Activated T-cell treated with anti-CD3 and anti-CD28 coated beads, Interleukin-2, amount 50 U/mL, for 24 hours (primary cell): ENCODE measurements at regions not wholly inside any gene's neighbourhood (a gene's known extent, or its start where the extent isn't known, plus 50 kb on each side); places are given as distances from the start of the nearest gene placed in this dataset.

Experiments used
- DNase-seq: peaks from one replicate; pipeline ENCODE4 v3.0.0-alpha.2; 2020
- H3K27ac Mint-ChIP-seq: 2 replicates; pipeline ENCODE4 v1.8.0; 2020; ENCODE audit warnings: mild to moderate bottlenecking, mixed read lengths
- H3K27me3 Mint-ChIP-seq: 2 replicates; pipeline ENCODE4 v1.8.0; 2020; ENCODE audit warnings: mixed read lengths
- H3K36me3 Mint-ChIP-seq: 2 replicates; pipeline ENCODE4 v1.8.0; 2020; ENCODE audit warnings: low read depth, mixed read lengths
- H3K4me1 Mint-ChIP-seq: 2 replicates; pipeline ENCODE4 v1.8.0; 2020; ENCODE audit warnings: low read depth, mixed read lengths
- H3K4me3 Mint-ChIP-seq: 2 replicates; pipeline ENCODE4 v1.8.0; 2020; ENCODE audit warnings: mild to moderate bottlenecking, moderate library complexity, mixed read lengths
- H3K9me3 Mint-ChIP-seq: 2 replicates; pipeline ENCODE4 v1.8.0; 2020; ENCODE audit warnings: mixed read lengths

GRCh38 chr13:33453936-33454335 is 168.4 kb upstream of the STARD13 start:
- Mint-ChIP-seq H3K27ac (no peak overlapping the region), H3K9me3 (no peaks in the 10 kb centered on the region), H3K27me3 (peaks cover 6% of the 10 kb centered on the region), H3K4me3 (no peak overlapping the region), H3K36me3 (no peaks in the 10 kb centered on the region), H3K4me1 (no peaks in the 10 kb centered on the region)
- no peak for DNase-seq

DNA sequence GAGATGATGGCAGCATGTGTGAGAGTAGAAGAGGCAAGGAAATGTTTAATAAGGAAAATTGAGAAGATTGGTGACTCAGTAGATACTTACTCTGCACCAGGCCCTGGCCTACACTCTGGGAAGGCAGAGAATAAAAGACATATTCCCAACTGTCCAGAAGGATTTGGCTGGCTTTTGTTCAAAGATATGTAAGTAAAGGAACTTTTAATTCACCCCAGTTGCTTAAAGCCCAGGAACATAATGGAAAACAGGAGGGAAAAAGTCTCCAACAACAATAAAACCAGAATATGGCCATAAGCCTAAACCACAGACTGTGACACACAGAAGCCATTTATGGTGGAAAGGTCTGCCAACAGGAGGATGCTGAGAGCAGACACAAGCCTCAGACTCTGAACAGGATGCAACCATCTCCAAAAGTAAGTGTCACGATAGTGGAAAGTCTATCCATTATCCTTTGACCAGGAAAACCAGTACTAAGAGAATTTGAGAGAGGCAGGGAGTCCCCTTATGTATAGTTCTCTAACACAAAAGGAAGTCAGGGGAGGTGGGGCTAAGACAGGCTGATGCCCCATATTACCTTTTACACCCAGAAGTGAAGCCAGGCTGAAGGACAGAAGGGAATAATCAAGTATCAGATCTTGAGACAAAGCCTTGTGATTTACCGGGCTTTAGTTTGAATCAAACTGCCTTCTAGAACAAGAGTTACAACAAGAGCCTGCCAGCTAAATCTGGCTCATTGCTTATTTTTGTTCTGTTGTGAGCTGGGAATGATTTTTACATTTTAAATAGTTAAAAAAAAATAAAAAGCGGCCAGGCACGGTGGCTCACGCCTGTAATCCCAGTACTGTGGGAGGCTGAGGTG is 169.5 kb upstream of the STARD13 start:
- H3K36me3 Mint-ChIP-seq = no peaks in the 10 kb centered on the region
- no peak overlapping the region for H3K4me3 Mint-ChIP-seq
- no peaks in the 10 kb centered on the region for H3K9me3 Mint-ChIP-seq
- H3K27ac Mint-ChIP-seq = no peak overlapping the region
- H3K4me1 Mint-ChIP-seq = no peaks in the 10 kb centered on the region
- no peak for DNase-seq
- H3K27me3 Mint-ChIP-seq = peaks cover 4% of the 10 kb centered on the region

DNA sequence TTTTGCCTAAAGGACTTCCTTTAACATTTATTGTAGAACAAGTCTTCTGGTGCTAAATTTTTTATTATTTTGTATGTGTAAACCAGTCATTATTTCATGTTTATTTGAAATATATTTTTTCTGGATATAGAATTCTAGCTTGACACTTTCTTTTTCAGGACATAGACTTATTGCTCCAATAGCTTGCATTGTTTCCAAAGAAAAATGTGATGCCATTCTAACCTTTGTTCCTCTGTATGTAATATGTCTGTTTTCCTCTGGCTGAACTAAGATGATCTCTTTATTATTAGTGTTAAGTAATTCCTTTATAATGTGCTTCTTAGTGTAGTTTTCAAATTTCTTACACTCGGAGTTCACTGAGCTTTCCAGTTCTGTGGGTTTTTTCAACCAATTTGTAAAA is 174.1 kb upstream of the STARD13 start:
- Mint-ChIP-seq H3K27me3 (peaks cover 9% of the 10 kb centered on the region), H3K4me3 (no peak overlapping the region), H3K27ac (no peak overlapping the region), H3K9me3 (no peaks in the 10 kb centered on the region), H3K36me3 (no peaks in the 10 kb centered on the region), H3K4me1 (no peaks in the 10 kb centered on the region)
- DNase-seq = no peak

DNA sequence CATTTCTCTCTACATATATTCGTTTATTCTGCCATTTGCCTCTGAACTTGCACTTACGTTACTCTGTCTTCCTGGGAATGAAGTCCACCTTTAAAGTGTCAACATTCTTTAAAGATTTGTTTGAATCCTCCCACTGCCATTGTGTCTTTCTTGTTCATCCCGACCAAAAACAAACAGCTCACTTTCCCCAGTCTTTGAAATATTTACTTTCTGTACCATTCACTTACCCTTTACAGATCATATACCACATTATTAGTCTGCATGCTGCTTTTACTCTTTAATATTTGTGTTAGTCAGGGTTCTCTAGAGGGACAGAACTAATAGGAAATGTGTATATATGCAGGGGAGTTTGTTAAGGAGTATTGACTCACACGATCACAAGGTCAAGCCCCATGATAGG is 176.6 kb upstream of the STARD13 start:
- no peaks in the 10 kb centered on the region for H3K4me1 Mint-ChIP-seq

GRCh38 chr13:33464345-33464744 is 178.8 kb upstream of the STARD13 start:
- Mint-ChIP-seq H3K36me3 (no peaks in the 10 kb centered on the region), H3K4me3 (no peak overlapping the region), H3K4me1 (no peaks in the 10 kb centered on the region), H3K27me3 (peaks cover 8% of the 10 kb centered on the region), H3K9me3 (no peaks in the 10 kb centered on the region), H3K27ac (no peak overlapping the region)
- DNase-seq = no peak

More for the DNA sequence above, 176.6 kb upstream of the STARD13 start:
- no peaks in the 10 kb centered on the region for H3K36me3 Mint-ChIP-seq
- DNase-seq = no peak
- H3K27ac Mint-ChIP-seq = no peak overlapping the region
- H3K9me3 Mint-ChIP-seq = no peaks in the 10 kb centered on the region
- peaks cover 8% of the 10 kb centered on the region for H3K27me3 Mint-ChIP-seq
- no peak overlapping the region for H3K4me3 Mint-ChIP-seq

DNA sequence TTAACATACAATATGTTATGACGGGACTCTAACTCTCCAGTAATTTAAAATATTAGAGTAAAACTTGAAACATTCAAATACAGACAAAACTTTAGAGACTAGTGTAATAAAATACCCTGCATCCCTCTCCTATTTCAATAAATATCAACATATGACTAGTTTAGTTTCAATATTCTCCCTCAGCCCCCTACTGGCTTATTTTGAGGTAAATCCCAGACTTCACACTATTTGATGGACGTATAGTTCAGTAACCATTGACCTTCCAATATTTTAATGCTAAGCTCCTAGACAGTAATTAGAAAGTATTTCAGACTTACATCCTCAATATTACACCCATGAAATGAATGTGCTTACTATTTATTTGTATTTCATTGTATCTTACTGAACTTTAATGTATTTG is 180.7 kb upstream of the STARD13 start:
- peaks cover 12% of the 10 kb centered on the region for H3K27me3 Mint-ChIP-seq

DNA sequence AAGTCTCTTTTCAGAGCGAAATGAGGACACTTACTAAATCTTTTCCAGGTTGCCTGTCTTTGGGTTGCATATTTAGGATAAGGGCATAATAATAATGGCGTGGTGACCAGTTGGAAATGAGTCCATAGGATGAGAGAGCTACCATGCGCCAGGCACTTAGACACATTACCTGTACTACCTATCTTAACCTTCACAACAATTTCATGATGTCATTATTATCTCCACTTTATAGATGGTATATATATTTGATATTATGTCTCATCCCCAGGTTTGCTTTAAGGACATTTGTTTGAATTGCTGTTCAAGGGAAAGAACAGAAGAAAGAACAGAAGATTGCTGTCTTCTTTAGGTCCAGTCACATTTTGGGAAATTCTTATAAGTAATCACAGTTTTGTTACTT is 182.0 kb upstream of the STARD13 start:
- DNase-seq = no peak
- H3K27ac Mint-ChIP-seq = no peak overlapping the region
- no peak overlapping the region for H3K4me3 Mint-ChIP-seq
- peaks cover 3% of the 10 kb centered on the region for H3K9me3 Mint-ChIP-seq
- no peaks in the 10 kb centered on the region for H3K36me3 Mint-ChIP-seq
- H3K4me1 Mint-ChIP-seq = no peaks in the 10 kb centered on the region
- H3K27me3 Mint-ChIP-seq = peaks cover 7% of the 10 kb centered on the region

More for the DNA sequence above, 180.7 kb upstream of the STARD13 start:
- H3K4me3 Mint-ChIP-seq = no peak overlapping the region
- no peaks in the 10 kb centered on the region for H3K4me1 Mint-ChIP-seq
- no peak overlapping the region for H3K27ac Mint-ChIP-seq
- H3K36me3 Mint-ChIP-seq = no peaks in the 10 kb centered on the region
- peaks cover 3% of the 10 kb centered on the region for H3K9me3 Mint-ChIP-seq
- DNase-seq = no peak

- peaks cover 3% of the 10 kb centered on the region for H3K9me3 Mint-ChIP-seq
- peaks cover 4% of the 10 kb centered on the region for H3K27me3 Mint-ChIP-seq
- DNase-seq = no peak
- H3K36me3 Mint-ChIP-seq = no peaks in the 10 kb centered on the region
- H3K4me1 Mint-ChIP-seq = no peaks in the 10 kb centered on the region
- H3K27ac Mint-ChIP-seq = no peak overlapping the region
- H3K4me3 Mint-ChIP-seq = no peak overlapping the region
These were observed 185.6 kb upstream of the STARD13 start for GRCh38 chr13:33471204-33471603.

- Mint-ChIP-seq H3K9me3 (peaks cover 12% of the 10 kb centered on the region), H3K4me1 (no peaks in the 10 kb centered on the region), H3K27me3 (peaks cover 11% of the 10 kb centered on the region), H3K36me3 (no peaks in the 10 kb centered on the region), H3K4me3 (no peak overlapping the region), H3K27ac (no peak overlapping the region)
- DNase-seq = no peak
These were observed 186.9 kb upstream of the STARD13 start for GRCh38 chr13:33472446-33472845.

GRCh38 chr13:33479105-33479504 is 193.6 kb upstream of the STARD13 start:
- Mint-ChIP-seq H3K27me3 (peaks cover 24% of the 10 kb centered on the region), H3K4me3 (no peak overlapping the region), H3K4me1 (no peaks in the 10 kb centered on the region), H3K27ac (no peak overlapping the region), H3K9me3 (peaks cover 17% of the 10 kb centered on the region), H3K36me3 (no peaks in the 10 kb centered on the region)
- no peak for DNase-seq

DNA sequence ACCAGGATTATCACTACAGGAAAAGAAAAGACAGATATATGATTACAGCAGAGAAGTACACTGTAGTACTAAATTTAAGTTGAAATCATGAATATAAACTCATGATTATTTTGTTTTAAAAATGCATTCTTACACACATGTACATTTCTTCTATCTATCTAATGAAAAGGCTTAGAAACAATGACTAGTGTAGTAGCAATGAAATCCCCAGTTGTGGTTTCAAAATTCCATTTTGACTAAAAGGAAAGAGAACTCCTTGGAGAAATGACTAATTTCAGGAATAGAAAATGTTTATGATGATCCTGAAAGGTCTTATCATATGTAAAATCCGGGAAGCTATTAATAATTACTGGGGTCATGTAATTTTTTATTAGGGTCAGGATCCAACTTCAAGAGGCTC is 195.0 kb upstream of the STARD13 start:
- Mint-ChIP-seq H3K9me3 (peaks cover 24% of the 10 kb centered on the region), H3K36me3 (no peaks in the 10 kb centered on the region), H3K4me3 (no peak overlapping the region), H3K27me3 (peaks cover 30% of the 10 kb centered on the region), H3K27ac (no peak overlapping the region), H3K4me1 (no peaks in the 10 kb centered on the region)
- no peak for DNase-seq

DNA sequence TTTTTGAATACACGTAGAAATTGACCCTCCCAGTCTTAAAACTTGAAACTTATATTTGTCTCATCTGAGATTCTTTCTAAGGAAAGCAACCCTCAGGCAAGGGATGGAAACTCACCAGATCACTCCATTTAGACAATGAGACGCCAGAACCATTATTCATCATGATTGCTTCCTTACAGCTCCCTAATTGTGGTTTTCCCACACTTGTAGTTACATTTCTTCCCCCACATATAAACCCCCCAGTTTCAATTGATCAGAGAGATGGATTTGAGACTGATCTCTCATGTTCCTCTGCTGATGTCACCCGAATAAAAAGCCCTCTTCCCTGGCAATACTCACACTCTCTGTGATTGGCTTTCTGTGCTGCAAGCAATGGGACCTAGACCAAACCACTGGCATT is 197.9 kb upstream of the STARD13 start:
- Mint-ChIP-seq H3K36me3 (no peaks in the 10 kb centered on the region), H3K27ac (no peak overlapping the region), H3K4me1 (no peaks in the 10 kb centered on the region), H3K4me3 (no peak overlapping the region), H3K27me3 (peaks cover 17% of the 10 kb centered on the region), H3K9me3 (peaks cover 8% of the 10 kb centered on the region)
- DNase-seq = no peak

- Mint-ChIP-seq H3K4me1 (no peaks in the 10 kb centered on the region), H3K36me3 (no peaks in the 10 kb centered on the region), H3K9me3 (peaks cover 8% of the 10 kb centered on the region), H3K27ac (no peak overlapping the region), H3K27me3 (peaks cover 9% of the 10 kb centered on the region), H3K4me3 (no peak overlapping the region)
- no peak for DNase-seq
These were observed 199.7 kb upstream of the STARD13 start for GRCh38 chr13:33485247-33485646.

- H3K27me3 Mint-ChIP-seq = peaks cover 16% of the 10 kb centered on the region
- no peak for DNase-seq
- H3K4me3 Mint-ChIP-seq = no peak overlapping the region
- H3K4me1 Mint-ChIP-seq = no peaks in the 10 kb centered on the region
- H3K36me3 Mint-ChIP-seq = no peaks in the 10 kb centered on the region
- H3K9me3 Mint-ChIP-seq = peaks cover 8% of the 10 kb centered on the region
- H3K27ac Mint-ChIP-seq = no peak overlapping the region
These were observed 202.2 kb upstream of the STARD13 start for GRCh38 chr13:33487575-33488243.

DNA sequence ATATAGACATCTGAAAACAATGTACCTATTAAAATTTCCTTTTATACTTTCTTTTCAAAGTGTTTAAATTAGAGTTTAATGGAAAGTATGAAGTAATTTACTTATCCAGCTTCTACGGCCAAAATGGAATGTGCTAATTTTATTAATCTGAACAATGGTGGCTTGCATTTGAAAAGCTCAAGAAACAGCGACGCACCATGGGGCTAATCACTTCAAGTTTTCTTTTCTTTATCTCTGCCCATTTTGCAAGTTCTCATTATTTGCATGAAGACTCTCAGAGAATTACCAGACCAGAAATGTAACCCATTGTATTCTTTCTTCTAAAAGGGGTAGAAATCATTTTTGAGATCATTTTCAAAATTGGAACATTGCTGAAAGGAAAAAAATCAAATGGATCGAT is 204.0 kb upstream of the STARD13 start:
- Mint-ChIP-seq H3K9me3 (peaks cover 3% of the 10 kb centered on the region), H3K36me3 (no peaks in the 10 kb centered on the region), H3K4me3 (no peak overlapping the region), H3K4me1 (no peaks in the 10 kb centered on the region), H3K27me3 (peaks cover 12% of the 10 kb centered on the region), H3K27ac (no peak overlapping the region)
- DNase-seq = no peak
